Stimulated activated CD8-positive, alpha-beta memory T cell treated with anti-CD3 and anti-CD28 coated beads, Interleukin-4, amount 100 ng/mL, for 1 hour (primary cell): ENCODE measurements at regions not wholly inside any gene's neighbourhood (a gene's known extent, or its start where the extent isn't known, plus 50 kb on each side); places are given as distances from the start of the nearest gene placed in this dataset.

Experiments
- DNase-seq, 2 donors: peaks; one replicate each; pipeline ENCODE4 v3.0.0-alpha.2; 2020; ENCODE audit warnings: low read depth in 2 of 2, low spot score in 1 of 2

- no peak for DNase-seq
Measured at GRCh38 chr14:99042381-99043266, 229.4 kb downstream of the BCL11B start.

GRCh38 chr14:99043267-99043615, 228.8 kb downstream of the BCL11B start:
- no peak for DNase-seq

- DNase-seq: no peak
Measured at GRCh38 chr14:99043756-99044155, 228.2 kb downstream of the BCL11B start.

GRCh38 chr14:99047441-99048031, 224.5 kb downstream of the BCL11B start:
- DNase-seq: no peak

- no peak for DNase-seq
Measured at GRCh38 chr14:99050309-99050708, 221.7 kb downstream of the BCL11B start.

GRCh38 chr14:99052467-99052866, 219.5 kb downstream of the BCL11B start:
- DNase-seq: no peak

GRCh38 chr14:99055019-99055418, 217.0 kb downstream of the BCL11B start:
- no peak for DNase-seq

GRCh38 chr14:99055816-99056215, 216.2 kb downstream of the BCL11B start:
- peak; percentile 30 to 33 for DNase-seq

- DNase-seq: no peak
Measured at GRCh38 chr14:99057576-99058083, 214.4 kb downstream of the BCL11B start.

GRCh38 chr14:99058542-99058941, 213.5 kb downstream of the BCL11B start:
- no peak for DNase-seq

- DNase-seq: no peak
Measured at GRCh38 chr14:99062216-99062615, 209.8 kb downstream of the BCL11B start.

GRCh38 chr14:99062772-99063418, 209.1 kb downstream of the BCL11B start:
- DNase-seq: no peak

GRCh38 chr14:99063620-99064225, 208.3 kb downstream of the BCL11B start:
- DNase-seq: no peak

- DNase-seq: no peak
Measured at GRCh38 chr14:99064262-99064954, 207.6 kb downstream of the BCL11B start.

- no peak for DNase-seq
Measured at GRCh38 chr14:99065551-99065950, 206.4 kb downstream of the BCL11B start.

- DNase-seq: no peak
Measured at GRCh38 chr14:99066378-99066777, 205.6 kb downstream of the BCL11B start.

- DNase-seq: no peak
Measured at GRCh38 chr14:99067141-99067920, 204.7 kb downstream of the BCL11B start.

GRCh38 chr14:99067927-99068326, 204.1 kb downstream of the BCL11B start:
- no peak for DNase-seq

- DNase-seq: no peak
Measured at GRCh38 chr14:99069946-99070345, 202.1 kb downstream of the BCL11B start.

GRCh38 chr14:99072433-99072832, 199.6 kb downstream of the BCL11B start:
- no peak for DNase-seq
